GM13977 (cell line): ENCODE measurements at regions not wholly inside any gene's neighbourhood (a gene's known extent, or its start where the extent isn't known, plus 50 kb on each side); places are given as distances from the start of the nearest gene placed in this dataset.
"Not testable (repeated sequence)": the region's sequence is repeated elsewhere in the genome, so short reads cannot be mapped to it uniquely, and the experiment has no call there.

Experiments
- DNase-seq: peaks from one replicate; pipeline ENCODE4 v3.0.0; 2012; ENCODE audit warnings: low spot score
- in situ Hi-C: fragments of 300-500 bp; cut with MboI; formaldehyde crosslinking; loops from one replicate; pipeline ENCODE4 v1.12.0; 2022; ENCODE audit warnings: low sequenced_read_pairs, low pct_unique_long_range_greater_than_20kb, mixed read lengths, inconsistent platforms; ENCODE audit not compliant: unreplicated experiment
- TF ChIP-seq, protein P1 (sequence below): IDR thresholded peaks from 2 replicates; pipeline ENCODE4 v1.5.1; 2012; ENCODE audit warnings: mild to moderate bottlenecking, control low read depth; ENCODE audit not compliant: insufficient read depth; ENCODE audit errors: extremely low read depth, missing control alignments

- TF ChIP-seq, protein P1, sequence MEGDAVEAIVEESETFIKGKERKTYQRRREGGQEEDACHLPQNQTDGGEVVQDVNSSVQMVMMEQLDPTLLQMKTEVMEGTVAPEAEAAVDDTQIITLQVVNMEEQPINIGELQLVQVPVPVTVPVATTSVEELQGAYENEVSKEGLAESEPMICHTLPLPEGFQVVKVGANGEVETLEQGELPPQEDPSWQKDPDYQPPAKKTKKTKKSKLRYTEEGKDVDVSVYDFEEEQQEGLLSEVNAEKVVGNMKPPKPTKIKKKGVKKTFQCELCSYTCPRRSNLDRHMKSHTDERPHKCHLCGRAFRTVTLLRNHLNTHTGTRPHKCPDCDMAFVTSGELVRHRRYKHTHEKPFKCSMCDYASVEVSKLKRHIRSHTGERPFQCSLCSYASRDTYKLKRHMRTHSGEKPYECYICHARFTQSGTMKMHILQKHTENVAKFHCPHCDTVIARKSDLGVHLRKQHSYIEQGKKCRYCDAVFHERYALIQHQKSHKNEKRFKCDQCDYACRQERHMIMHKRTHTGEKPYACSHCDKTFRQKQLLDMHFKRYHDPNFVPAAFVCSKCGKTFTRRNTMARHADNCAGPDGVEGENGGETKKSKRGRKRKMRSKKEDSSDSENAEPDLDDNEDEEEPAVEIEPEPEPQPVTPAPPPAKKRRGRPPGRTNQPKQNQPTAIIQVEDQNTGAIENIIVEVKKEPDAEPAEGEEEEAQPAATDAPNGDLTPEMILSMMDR: no peak
- in situ Hi-C loops: no loop called here
- DNase-seq: no peak
Measured at GRCh38 chr12:58117667-58118066, 176.3 kb downstream of the ATP23 start.

DNA sequence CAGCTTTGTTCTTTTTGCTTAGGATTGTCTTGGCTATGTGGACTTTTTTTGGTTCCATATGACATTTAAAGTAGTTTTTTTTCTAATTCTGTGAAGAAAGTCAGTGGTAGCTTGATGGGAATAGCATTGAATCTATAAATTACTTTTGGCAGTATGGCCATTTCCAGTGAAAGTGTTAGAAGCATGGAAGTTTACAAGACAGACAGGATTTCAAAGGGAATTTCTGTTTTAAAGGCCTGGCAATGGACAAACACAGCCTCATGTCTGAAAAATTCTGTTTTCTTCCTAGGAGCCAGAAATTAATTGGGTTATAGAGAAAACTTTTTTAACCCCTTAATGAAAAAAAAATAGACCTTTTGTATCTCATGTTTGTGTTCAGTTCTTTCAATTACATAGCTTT, 184.4 kb downstream of the ATP23 start:
- in situ Hi-C loops, DNase-seq: not testable (repeated sequence)

GRCh38 chr12:58131986-58132755, 190.8 kb downstream of the ATP23 start:
- TF ChIP-seq, protein P1: no peak
- DNase-seq: no peak
- in situ Hi-C loops: no loop called here

GRCh38 chr12:58138424-58138823, 197.1 kb downstream of the ATP23 start:
- no peak for DNase-seq
- in situ Hi-C loops: no loop called here
- TF ChIP-seq, protein P1: no peak

DNA sequence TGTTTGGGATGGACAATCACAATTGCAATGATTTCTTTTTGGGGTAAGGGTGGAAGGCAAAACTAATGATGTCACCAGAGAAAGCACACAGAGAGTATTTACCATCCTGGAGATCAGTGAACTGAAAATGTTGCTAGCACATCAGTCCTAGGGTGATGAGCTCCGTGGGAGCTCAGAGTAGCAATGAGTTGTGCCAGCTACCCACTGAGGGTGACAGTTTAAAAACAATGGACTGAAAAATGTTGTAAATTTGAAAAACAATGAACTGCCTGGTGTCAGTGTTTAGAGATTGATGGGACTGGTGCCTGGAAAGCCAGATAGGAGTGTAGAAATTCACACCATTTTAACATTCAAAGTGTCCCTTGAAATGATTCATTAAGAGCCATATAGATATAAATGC, 198.5 kb downstream of the ATP23 start:
- in situ Hi-C loops: no loop called here
- DNase-seq: no peak
- TF ChIP-seq, protein P1: no peak

GRCh38 chr12:58140395-58140794, 199.0 kb downstream of the ATP23 start:
- TF ChIP-seq, protein P1: no peak
- in situ Hi-C loops: no loop called here
- DNase-seq: no peak

DNA sequence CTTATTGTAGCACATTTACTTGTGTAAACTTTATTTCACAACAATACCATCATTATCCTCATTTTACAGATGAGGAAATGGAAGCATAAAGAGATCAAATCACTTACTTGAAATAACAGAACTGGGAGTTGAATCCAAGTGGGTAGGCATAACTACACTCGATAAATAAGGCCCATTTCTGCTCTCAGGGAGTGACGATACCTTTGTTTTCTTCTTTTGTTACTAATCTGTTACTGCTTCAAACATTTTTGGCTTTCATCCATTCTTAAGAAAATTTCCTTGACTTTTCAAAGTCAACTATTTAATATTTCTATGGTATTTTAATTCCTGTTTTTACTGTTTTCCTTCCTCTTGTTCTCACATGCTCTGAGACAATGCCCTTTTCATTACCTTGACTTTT, 201.6 kb downstream of the ATP23 start:
- in situ Hi-C loops: no loop called here
- DNase-seq: no peak
- TF ChIP-seq, protein P1: no peak
